Right atrium auricular region (tissue), 2 donors: ENCODE measurements at regions not wholly inside any gene's neighbourhood (a gene's known extent, or its start where the extent isn't known, plus 50 kb on each side); places are given as distances from the start of the nearest gene placed in this dataset.
A peak's percentile ranks its signal among the peaks of the same experiment; 100 is the strongest.

Experiments
- DNase-seq: peaks from one replicate; pipeline ENCODE4 v3.0.0-alpha.2; 2019; ENCODE audit warnings: low spot score
- H3K27ac ChIP-seq, 2 donors: fragments of 200-600 bp; sonication (generic); 1 replicate in 1 of 2; 2 replicates in 1 of 2; pipeline ENCODE4 v1.5.1; 2016 to 2019
- H3K27me3 ChIP-seq, 2 donors: fragments of 200-600 bp; sonication (generic); one replicate each; pipeline versions ENCODE4 v1.5.1 to v1.6.0; 2017 to 2019
- H3K36me3 ChIP-seq: fragments of 200-600 bp; sonication (generic); one replicate; pipeline ENCODE4 v1.5.1; 2016
- H3K4me1 ChIP-seq, 2 donors: fragments of 200-600 bp; sonication (generic); one replicate each; pipeline versions ENCODE4 v1.5.1 to v1.6.0; 2017 to 2019
- H3K4me3 ChIP-seq, 2 donors: fragments of 200-600 bp; sonication (generic); 1 replicate in 1 of 2; 2 replicates in 1 of 2; pipeline ENCODE4 v1.5.1; 2017 to 2019; ENCODE audit warnings: mild to moderate bottlenecking in 1 of 2, moderate library complexity in 1 of 2
- H3K9me3 ChIP-seq, 2 donors: fragments of 200-600 bp; sonication (generic); one replicate each; pipeline ENCODE4 v1.5.1; 2019
- CTCF ChIP-seq, 2 donors: fragments of 200-600 bp; sonication (generic); IDR thresholded peaks; one replicate each; pipeline ENCODE4 v1.5.1; 2019; ENCODE audit warnings: antibody characterized with exemption in 2 of 2

GRCh38 chr14:25551674-25552073, 501.7 kb upstream of the STXBP6 start:
- H3K4me1 ChIP-seq = no peaks in the 10 kb centered on the region
- TF ChIP-seq CTCF (IDR thresholded peaks at IDR 0.05) = no peak
- H3K27ac ChIP-seq = no peak overlapping the region
- no peaks in the 10 kb centered on the region for H3K27me3 ChIP-seq
- no peak for DNase-seq
- no peak overlapping the region for H3K4me3 ChIP-seq
- H3K36me3 ChIP-seq = no peaks in the 10 kb centered on the region
- no peaks in the 10 kb centered on the region for H3K9me3 ChIP-seq

- no peak for DNase-seq
- Histone ChIP-seq H3K4me1 (no peaks in the 10 kb centered on the region), H3K36me3 (no peaks in the 10 kb centered on the region), H3K27me3 (no peaks in the 10 kb centered on the region), H3K4me3 (no peak overlapping the region), H3K9me3 (no peaks in the 10 kb centered on the region), H3K27ac (no peak overlapping the region)
- TF ChIP-seq CTCF (IDR thresholded peaks at IDR 0.05) = no peak
Measured at GRCh38 chr14:25546826-25547225, 496.9 kb upstream of the STXBP6 start.

- no peak for DNase-seq
- Histone ChIP-seq H3K27ac (no peak overlapping the region), H3K27me3 (no peaks in the 10 kb centered on the region), H3K4me1 (no peaks in the 10 kb centered on the region), H3K9me3 (no peaks in the 10 kb centered on the region), H3K36me3 (no peaks in the 10 kb centered on the region), H3K4me3 (no peak overlapping the region)
- TF ChIP-seq CTCF (IDR thresholded peaks at IDR 0.05) = peak; percentile 14 to 27
Measured at GRCh38 chr14:25537846-25538455, 488.0 kb upstream of the STXBP6 start.

GRCh38 chr14:25526290-25526689, 476.3 kb upstream of the STXBP6 start:
- no peak for DNase-seq
- Histone ChIP-seq H3K9me3 (no peaks in the 10 kb centered on the region), H3K27ac (no peak overlapping the region), H3K4me1 (no peaks in the 10 kb centered on the region), H3K36me3 (no peaks in the 10 kb centered on the region), H3K4me3 (no peak overlapping the region), H3K27me3 (no peaks in the 10 kb centered on the region)
- no peak for TF ChIP-seq CTCF (IDR thresholded peaks at IDR 0.05)

GRCh38 chr14:25522926-25523325, 473.0 kb upstream of the STXBP6 start:
- no peaks in the 10 kb centered on the region for H3K9me3 ChIP-seq
- no peak for DNase-seq
- TF ChIP-seq CTCF (IDR thresholded peaks at IDR 0.05) = no peak
- no peaks in the 10 kb centered on the region for H3K36me3 ChIP-seq
- no peak overlapping the region for H3K27ac ChIP-seq
- no peaks in the 10 kb centered on the region for H3K27me3 ChIP-seq
- no peak overlapping the region for H3K4me3 ChIP-seq
- no peaks in the 10 kb centered on the region for H3K4me1 ChIP-seq

GRCh38 chr14:25522116-25522515, 472.2 kb upstream of the STXBP6 start:
- no peaks in the 10 kb centered on the region for H3K27me3 ChIP-seq
- H3K36me3 ChIP-seq = no peaks in the 10 kb centered on the region
- H3K4me3 ChIP-seq = no peak overlapping the region
- no peak for DNase-seq
- no peak overlapping the region for H3K27ac ChIP-seq
- TF ChIP-seq CTCF (IDR thresholded peaks at IDR 0.05) = no peak
- H3K9me3 ChIP-seq = no peaks in the 10 kb centered on the region
- no peaks in the 10 kb centered on the region for H3K4me1 ChIP-seq
